ENCODE measurements at regions not wholly inside any gene's neighbourhood (a gene's known extent, or its start where the extent isn't known, plus 50 kb on each side); places are given as distances from the start of the nearest gene placed in this dataset.

GRCh38 chr12:23005387-23005786 is 380.4 kb downstream of the ETNK1 start:
- TF ChIP-seq TAF1 (IDR thresholded peaks at IDR 0.05; ENCODE audit: low read depth) (no peak), CTCF (IDR thresholded peaks at IDR 0.05; ENCODE audit: poor library complexity, severe bottlenecking) (no peak)

Data from neural cell (in vitro differentiated cells).